ENCODE measurements at regions not wholly inside any gene's neighbourhood (a gene's known extent, or its start where the extent isn't known, plus 50 kb on each side); places are given as distances from the start of the nearest gene placed in this dataset.

DNA sequence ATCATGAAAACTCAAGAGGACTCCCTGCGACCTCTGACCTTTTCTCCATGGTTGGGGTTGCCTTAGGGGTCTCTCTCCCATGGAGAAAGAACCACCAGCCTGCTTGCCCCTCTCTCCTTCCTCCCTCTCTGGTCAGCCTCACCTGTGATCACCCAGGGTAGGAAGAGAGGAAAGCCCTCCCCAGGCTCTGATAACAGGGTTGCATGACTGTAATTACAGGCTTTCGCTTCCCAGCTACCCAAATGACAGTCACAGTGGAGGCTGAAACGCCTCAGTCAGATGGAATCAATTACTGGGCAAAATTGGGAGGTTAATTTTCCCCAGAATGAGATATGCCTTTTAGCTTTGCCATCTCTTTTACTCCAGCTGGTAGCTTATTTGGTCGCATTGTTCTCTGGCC is 265.8 kb upstream of the SOX9 start:
- no peak for TF ChIP-seq CTCF (IDR thresholded peaks at IDR 0.05; ENCODE audit: insufficient read depth, low read length, poor library complexity, severe bottlenecking)
- TF ChIP-seq EZH2phosphoT487 (conservative IDR thresholded peaks at IDR 0.05; ENCODE audit: low read length) = no peak
- Histone ChIP-seq H3K4me3 (ENCODE audit: insufficient read depth, low read length, poor library complexity, severe bottlenecking) (no peak overlapping the region), H3K27ac (ENCODE audit: low read depth, low read length) (no peak overlapping the region), H3K4me2 (ENCODE audit: low read depth, low read length, poor library complexity, severe bottlenecking) (no peak overlapping the region), H3K36me3 (ENCODE audit: low read length) (no peaks in the 10 kb centered on the region), H3F3A (ENCODE audit: insufficient read depth) (no peaks in the 10 kb centered on the region), H3K79me2 (ENCODE audit: insufficient read depth, low read length) (no peaks in the 10 kb centered on the region), H2AFZ (ENCODE audit: low read depth, low read length, severe bottlenecking) (no peak overlapping the region), H3K9ac (ENCODE audit: low read length) (no peak overlapping the region), H3K9me3 (ENCODE audit: insufficient read depth, low read length) (no peaks in the 10 kb centered on the region), H3K9me2 (replicated peaks; ENCODE audit: insufficient read depth, low read length) (no peaks in the 10 kb centered on the region), H4K20me1 (ENCODE audit: low read depth, low read length) (no peaks in the 10 kb centered on the region), H3K27me3 (ENCODE audit: low read length) (no peaks in the 10 kb centered on the region)

DNA sequence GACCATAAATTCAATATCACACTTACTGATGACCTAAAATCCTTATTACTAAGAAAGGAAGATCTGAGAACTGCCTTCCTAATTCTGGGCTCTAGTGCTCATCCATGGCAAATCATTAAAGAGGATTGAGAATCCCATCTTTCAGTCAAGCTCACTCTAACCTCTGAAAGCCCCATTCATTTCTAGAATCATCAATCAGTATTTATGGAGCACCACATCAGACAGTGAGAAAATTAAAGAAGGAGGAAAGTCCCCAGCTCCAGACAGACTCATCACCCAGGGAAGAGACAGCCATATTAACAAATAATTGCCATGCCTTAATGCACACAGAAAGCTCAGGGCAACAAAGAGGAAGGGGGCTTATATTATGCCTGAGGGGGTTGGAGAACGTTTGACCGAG is 256.1 kb upstream of the SOX9 start:
- Histone ChIP-seq H3K4me3 (ENCODE audit: insufficient read depth, low read length, poor library complexity, severe bottlenecking) (no peak overlapping the region), H3K9me2 (replicated peaks; ENCODE audit: insufficient read depth, low read length) (no peaks in the 10 kb centered on the region), H3K9ac (ENCODE audit: low read length) (no peak overlapping the region), H3K36me3 (ENCODE audit: low read length) (no peaks in the 10 kb centered on the region), H2AFZ (ENCODE audit: low read depth, low read length, severe bottlenecking) (no peak overlapping the region), H4K20me1 (ENCODE audit: low read depth, low read length) (no peaks in the 10 kb centered on the region), H3K79me2 (ENCODE audit: insufficient read depth, low read length) (no peaks in the 10 kb centered on the region), H3K27ac (ENCODE audit: low read depth, low read length) (no peak overlapping the region), H3F3A (ENCODE audit: insufficient read depth) (no peaks in the 10 kb centered on the region), H3K27me3 (ENCODE audit: low read length) (no peaks in the 10 kb centered on the region), H3K4me2 (ENCODE audit: low read depth, low read length, poor library complexity, severe bottlenecking) (no peak overlapping the region), H3K9me3 (ENCODE audit: insufficient read depth, low read length) (no peaks in the 10 kb centered on the region)
- TF ChIP-seq EZH2phosphoT487 (conservative IDR thresholded peaks at IDR 0.05; ENCODE audit: low read length) (no peak), CTCF (IDR thresholded peaks at IDR 0.05; ENCODE audit: insufficient read depth, low read length, poor library complexity, severe bottlenecking) (no peak)

DNA sequence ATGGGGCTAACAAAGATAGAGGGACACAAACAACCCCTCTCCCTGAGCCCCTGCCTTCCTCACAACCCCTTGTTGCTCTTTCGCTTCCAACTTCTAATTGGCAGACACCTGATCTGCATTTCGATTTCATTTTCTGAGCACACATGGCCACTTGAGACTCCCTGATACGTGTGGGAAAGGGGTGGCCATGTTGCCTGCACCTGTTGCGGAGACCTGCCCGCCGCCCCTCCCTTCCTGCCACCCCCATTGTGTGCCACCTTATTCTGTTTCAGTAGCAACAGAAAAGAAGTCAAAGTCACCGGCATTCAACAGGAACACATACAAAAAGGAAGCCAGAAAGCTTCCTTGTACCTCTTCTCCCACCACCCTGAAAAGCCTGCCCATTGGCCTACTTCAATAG is 254.7 kb upstream of the SOX9 start:
- Histone ChIP-seq H2AFZ (ENCODE audit: low read depth, low read length, severe bottlenecking) (no peak overlapping the region), H3K9me2 (replicated peaks; ENCODE audit: insufficient read depth, low read length) (no peaks in the 10 kb centered on the region), H3K9me3 (ENCODE audit: insufficient read depth, low read length) (no peaks in the 10 kb centered on the region), H3F3A (ENCODE audit: insufficient read depth) (no peaks in the 10 kb centered on the region), H3K4me3 (ENCODE audit: insufficient read depth, low read length, poor library complexity, severe bottlenecking) (no peak overlapping the region), H3K27me3 (ENCODE audit: low read length) (no peaks in the 10 kb centered on the region), H3K9ac (ENCODE audit: low read length) (no peak overlapping the region), H3K27ac (ENCODE audit: low read depth, low read length) (no peak overlapping the region), H3K4me2 (ENCODE audit: low read depth, low read length, poor library complexity, severe bottlenecking) (no peak overlapping the region), H3K36me3 (ENCODE audit: low read length) (no peaks in the 10 kb centered on the region), H3K79me2 (ENCODE audit: insufficient read depth, low read length) (no peaks in the 10 kb centered on the region), H4K20me1 (ENCODE audit: low read depth, low read length) (no peaks in the 10 kb centered on the region)
- TF ChIP-seq EZH2phosphoT487 (conservative IDR thresholded peaks at IDR 0.05; ENCODE audit: low read length) (no peak), CTCF (IDR thresholded peaks at IDR 0.05; ENCODE audit: insufficient read depth, low read length, poor library complexity, severe bottlenecking) (no peak)

GRCh38 chr17:71869293-71869692 is 251.5 kb upstream of the SOX9 start:
- Histone ChIP-seq H3K27me3 (ENCODE audit: low read length) (no peaks in the 10 kb centered on the region), H3K36me3 (ENCODE audit: low read length) (no peaks in the 10 kb centered on the region), H4K20me1 (ENCODE audit: low read depth, low read length) (no peaks in the 10 kb centered on the region), H2AFZ (ENCODE audit: low read depth, low read length, severe bottlenecking) (no peak overlapping the region), H3K4me3 (ENCODE audit: insufficient read depth, low read length, poor library complexity, severe bottlenecking) (no peak overlapping the region), H3K79me2 (ENCODE audit: insufficient read depth, low read length) (no peaks in the 10 kb centered on the region), H3K9ac (ENCODE audit: low read length) (no peak overlapping the region), H3K4me2 (ENCODE audit: low read depth, low read length, poor library complexity, severe bottlenecking) (no peak overlapping the region), H3K27ac (ENCODE audit: low read depth, low read length) (no peak overlapping the region), H3K9me3 (ENCODE audit: insufficient read depth, low read length) (no peaks in the 10 kb centered on the region), H3K9me2 (replicated peaks; ENCODE audit: insufficient read depth, low read length) (no peaks in the 10 kb centered on the region), H3F3A (ENCODE audit: insufficient read depth) (no peaks in the 10 kb centered on the region)
- TF ChIP-seq EZH2phosphoT487 (conservative IDR thresholded peaks at IDR 0.05; ENCODE audit: low read length) = no peak
